ENCODE measurements at regions not wholly inside any gene's neighbourhood (a gene's known extent, or its start where the extent isn't known, plus 50 kb on each side); places are given as distances from the start of the nearest gene placed in this dataset.
"Not testable (repeated sequence)": the region's sequence is repeated elsewhere in the genome, so short reads cannot be mapped to it uniquely, and the experiment has no call there.

DNA sequence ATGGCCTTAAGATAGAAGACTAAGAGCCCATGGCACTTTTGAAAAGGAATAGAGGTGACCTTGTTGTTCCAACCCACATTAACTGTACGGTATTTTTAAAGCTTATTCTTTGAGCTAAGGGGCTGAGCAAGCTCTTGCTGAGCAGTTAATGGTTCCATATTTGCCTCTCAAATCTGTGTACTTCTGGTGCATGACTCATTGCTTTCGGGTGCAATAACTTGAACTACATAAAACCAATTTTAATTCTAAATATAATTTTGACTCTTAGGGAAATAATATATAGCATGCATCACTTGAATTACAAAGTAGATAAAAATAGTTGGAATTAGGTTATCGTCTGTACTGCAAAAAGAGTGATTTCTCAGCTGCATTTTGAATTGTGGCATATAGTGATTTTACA, 348.1 kb upstream of the CITED2 start:
- intact Hi-C loops (cut with DNase I) = no loop called here

DNA sequence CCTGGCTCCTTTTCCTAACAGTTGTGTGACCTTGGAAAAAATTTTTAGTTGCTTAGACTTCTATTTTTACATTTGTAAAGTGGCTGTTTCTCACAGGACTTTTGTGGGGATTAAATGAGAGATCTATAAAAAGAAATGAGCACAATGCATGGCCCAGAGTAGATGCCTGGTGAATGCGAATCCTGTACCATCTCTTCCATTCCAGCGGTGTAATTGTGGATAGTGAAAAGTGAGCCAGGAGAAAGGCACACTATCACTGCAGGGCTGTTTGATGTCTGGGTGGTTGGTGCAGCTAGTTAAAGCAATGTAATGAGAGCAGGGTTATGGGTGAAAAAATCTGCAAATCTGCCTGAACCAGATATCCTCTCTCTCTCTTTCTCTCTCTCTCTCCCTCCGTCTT, 347.5 kb upstream of the CITED2 start:
- intact Hi-C loops (cut with DNase I) = no loop called here
- DNase-seq = no peak

More for the DNA sequence above, 348.1 kb upstream of the CITED2 start:
- peak in 2 of 42 donors; percentile 15 to 33 for DNase-seq

DNA sequence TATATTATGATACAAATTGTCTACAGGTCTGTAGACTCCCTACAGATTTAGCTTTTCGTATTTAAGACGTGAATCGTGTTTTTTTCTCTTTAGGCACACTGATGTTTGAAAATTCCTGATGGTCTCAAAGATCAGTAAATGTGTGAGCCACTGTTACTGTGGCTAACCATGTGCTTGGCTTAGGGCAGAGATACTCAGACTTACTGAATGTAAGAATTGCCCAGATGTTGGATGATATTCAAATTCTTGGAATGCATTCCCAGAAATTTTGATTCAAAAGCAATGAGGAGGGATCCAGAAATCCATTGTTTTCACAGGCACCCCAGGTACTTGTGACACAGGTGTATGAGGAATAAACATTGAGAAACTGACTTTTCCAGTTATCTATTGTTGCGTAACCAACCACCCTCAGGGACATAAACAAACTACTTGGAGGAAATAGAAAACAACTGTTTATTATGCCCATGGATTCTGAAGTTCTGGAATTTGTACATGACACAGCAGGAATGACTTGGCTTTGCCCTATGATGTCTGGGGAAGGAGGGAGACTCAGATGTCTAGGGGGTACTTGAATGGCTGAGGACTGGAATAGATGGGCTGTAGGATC, 339.6 kb upstream of the CITED2 start:
- DNase-seq = no peak
- intact Hi-C loops (cut with DNase I) = no loop called here

DNA sequence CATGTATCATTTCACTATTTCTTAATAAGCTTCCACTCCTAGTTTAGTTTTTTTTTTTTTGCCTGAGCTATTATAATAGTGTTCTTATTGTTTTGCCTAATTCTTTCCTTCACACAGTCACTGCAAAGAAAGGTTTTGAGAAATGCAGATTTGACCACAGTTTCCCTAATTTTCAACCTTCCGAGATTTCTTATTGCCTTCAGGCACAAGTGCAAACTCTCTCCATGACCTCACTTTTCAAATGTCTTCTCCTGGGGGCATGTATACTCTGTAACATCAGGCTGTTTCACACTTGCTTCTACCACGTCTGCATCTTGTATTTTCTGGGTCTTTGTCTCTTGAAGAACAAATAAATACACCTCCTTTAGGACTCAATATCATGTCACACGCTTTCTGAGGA, 339.0 kb upstream of the CITED2 start:
- DNase-seq = no peak
- intact Hi-C loops (cut with DNase I) = no loop called here

DNA sequence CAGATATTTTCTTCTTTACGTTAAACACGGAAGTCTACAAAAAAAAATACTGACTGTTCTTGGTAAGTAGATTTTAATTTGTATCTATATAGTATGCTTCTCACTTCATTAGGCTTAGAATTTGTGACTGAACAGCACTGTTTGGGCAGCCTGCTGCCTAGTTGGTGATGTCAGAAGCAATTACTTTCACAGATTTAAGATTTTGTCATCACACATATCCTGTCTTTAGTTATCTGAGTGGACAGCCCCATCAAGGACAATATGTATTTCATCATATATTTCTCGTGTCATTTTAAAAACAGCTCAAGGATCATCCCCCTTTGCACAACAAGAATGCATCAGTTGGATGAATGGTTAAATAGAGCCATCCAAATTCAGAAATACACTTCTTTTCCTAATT, 338.4 kb upstream of the CITED2 start:
- DNase-seq = no peak

DNA sequence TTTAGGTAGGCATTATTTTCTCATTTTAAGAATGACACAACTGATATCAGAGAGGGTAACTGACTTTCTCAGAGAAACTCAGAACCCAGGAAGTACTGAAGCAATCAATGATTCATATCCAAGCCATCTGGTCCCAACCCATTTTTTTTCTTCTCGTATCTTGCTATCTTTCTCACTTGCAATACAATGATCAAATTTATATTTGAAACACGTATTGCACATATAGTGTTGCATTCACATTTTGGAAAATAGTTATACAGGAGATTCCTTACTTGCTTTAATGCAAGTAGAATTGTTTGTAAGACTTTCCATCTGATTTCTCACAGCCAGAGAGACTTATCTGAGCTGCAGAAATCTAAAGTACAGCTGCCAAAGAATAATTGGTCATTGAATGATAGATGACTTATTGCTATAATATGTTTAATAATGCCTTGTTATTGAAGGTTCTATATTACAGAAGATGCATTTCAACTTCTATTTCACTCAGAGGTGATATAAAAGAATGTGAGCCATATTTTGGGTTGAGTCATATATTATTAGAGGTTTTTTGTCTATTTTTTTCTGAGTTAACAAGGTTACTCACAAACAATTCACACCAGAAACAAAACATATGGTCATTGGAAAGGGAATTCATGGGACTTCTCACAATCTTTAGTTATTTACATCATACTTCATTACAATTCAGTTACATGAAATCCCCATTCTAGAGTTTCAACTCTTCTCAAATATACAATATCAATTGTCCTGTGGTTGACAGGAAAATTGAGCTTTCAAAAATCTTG, 337.5 kb upstream of the CITED2 start:
- no peak for DNase-seq
- intact Hi-C loops (cut with DNase I) = no loop called here

More for the DNA sequence above, 338.4 kb upstream of the CITED2 start:
- intact Hi-C loops (cut with DNase I) = no loop called here

DNA sequence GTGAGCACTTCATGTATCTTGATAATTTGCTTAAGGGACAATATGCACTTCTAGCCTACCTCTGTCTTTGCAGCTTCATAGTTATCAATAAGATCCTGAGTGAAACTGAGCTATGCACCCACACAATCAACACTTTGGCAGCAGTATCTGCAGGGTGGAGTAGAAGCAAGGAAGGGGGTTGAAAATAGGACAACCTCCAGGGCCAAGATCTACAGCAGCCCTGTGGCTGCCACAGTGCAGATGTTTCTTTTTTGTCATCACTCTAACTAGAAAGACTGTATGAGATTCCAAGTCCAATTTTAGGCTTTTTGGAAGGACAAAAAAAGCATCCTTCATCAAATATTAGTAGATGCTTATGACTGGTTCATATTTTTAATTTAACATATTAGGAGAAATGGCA, 336.1 kb upstream of the CITED2 start:
- intact Hi-C loops (cut with DNase I) = no loop called here
- DNase-seq = no peak

DNA sequence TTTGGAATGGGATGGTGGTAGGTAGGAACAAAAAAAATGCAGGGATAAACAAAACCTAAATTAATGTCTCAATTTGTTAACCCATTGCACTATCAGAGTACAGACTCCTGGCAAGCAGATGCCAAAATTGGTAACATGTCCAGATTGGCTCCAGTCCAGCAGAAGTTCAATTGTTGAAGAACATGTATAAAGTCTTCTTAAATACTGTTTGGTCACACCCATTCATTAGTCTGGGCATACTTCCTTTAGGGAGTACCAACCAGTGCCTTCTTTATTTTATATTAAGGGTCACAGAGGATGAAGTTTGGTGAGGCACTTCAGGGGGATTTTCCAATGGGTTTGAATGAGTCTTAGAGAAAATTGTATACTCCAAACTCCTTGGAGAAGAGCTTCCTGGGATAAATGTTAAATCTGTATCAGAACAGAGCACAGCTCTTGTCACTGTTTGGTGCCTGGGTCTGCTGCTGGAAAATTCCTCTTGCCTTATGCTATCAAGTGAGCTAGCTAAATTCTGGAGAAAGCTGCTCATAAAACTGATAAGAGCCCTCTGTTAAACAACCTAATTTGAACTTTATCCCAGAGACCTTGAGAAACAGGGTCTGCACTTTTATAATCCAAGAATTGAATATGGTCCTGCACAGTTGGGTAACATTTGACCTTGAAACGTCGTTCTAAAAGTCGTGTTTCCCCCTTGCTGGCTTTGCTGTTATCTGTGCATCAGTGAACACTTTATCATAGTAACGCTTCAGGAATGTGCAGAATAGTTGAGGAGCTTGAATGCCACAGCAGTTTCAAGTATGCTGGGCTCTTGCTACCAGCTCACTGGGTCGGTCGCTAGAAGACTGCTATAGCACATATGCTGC, 334.1 kb upstream of the CITED2 start:
- no peak for DNase-seq
- intact Hi-C loops (cut with DNase I) = no loop called here

DNA sequence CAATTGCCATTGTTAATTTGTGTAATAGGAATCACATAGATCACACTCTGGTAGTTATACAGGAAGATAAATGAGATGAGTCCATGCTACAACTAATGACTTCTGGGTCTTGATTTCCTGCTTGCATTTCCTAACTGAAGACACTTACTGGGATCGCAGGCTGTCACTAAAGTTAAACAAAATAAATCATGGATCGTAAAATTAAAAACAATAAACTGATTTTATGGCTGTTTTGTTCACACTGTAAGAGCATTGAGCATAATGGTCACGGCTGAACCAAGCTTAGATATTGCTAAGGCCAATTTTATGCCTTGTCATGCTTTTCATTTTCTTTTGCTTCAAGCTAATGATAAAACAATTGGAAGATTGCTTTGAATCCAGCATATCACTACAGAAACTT, 332.5 kb upstream of the CITED2 start:
- intact Hi-C loops (cut with DNase I) = no loop called here
- DNase-seq = no peak

DNA sequence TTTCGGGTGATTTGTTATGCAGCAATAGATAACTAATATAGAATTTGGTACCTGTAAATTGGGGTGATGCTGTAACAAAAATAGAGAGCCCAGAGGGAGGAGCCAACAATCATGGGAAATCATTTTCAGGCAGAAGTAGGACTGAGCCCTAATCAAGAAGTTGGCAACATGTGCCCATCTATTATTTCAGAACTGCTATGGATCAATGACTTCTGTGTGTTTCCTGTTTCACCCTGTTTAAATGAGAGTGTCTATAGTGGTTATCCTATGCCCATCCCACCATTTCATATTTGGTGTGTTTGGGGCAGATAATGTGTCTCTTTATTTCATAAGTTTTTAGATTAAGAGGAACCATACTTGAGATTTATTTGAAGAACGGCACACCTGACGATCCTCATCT, 330.8 kb upstream of the CITED2 start:
- DNase-seq = no peak
- intact Hi-C loops (cut with DNase I) = no loop called here

DNA sequence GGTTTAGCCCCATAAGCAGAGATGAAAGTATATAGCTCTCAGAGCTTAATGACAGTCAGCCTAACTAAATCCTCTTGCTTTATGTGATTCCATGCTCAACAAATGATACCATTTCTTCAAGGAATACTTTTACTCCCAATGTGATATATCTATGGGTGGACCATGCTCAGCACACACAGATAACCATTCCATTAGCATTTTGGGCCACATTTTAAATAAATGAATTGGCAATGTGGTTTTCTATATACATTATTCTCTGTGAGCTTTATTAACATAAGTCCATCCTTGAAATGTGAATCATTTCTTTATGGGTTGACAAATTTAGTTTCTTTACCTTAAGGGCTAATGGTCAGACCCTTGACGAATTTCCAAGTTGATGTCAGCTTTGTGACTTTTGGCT, 329.3 kb upstream of the CITED2 start:
- intact Hi-C loops (cut with DNase I) = no loop called here
- DNase-seq = no peak

DNA sequence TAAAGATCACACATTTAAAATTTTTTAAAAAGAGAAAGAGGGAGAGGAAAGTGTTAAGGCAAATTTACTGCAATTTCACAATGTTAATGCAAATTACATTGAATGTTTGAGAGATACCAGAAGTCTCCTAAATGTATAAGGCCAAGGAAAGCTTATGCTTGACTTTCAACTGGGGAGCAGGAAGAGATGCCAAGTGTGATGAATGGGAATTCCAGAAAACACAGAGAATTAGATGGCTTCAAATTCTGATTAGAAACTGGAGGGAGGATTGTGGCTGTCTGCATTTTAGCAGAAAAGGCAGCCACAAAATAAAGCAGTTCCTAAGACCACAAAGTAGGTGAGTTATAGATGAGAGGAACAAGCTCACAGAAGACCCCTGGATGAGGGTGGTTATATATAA, 328.3 kb upstream of the CITED2 start:
- intact Hi-C loops (cut with DNase I) = no loop called here
- no peak for DNase-seq

DNA sequence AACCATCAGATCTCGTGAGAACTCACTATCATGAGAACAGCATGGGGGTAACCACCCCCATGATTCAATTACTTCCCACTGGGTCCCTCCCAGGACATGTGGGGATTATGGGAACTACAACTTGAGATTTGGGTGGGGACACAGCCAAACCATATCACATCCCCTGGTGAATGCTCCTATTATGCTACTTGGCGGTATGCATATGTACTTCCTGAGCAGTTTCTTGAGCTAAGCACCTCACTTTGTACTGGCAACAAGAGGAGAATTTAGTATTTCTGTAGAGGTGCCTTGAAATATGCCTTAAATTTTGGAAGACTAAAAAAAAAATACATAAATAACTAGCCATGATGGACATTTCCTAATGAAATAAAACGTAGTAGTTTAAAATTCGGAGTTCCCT, 327.2 kb upstream of the CITED2 start:
- intact Hi-C loops (cut with DNase I) = no loop called here
- no peak for DNase-seq

DNA sequence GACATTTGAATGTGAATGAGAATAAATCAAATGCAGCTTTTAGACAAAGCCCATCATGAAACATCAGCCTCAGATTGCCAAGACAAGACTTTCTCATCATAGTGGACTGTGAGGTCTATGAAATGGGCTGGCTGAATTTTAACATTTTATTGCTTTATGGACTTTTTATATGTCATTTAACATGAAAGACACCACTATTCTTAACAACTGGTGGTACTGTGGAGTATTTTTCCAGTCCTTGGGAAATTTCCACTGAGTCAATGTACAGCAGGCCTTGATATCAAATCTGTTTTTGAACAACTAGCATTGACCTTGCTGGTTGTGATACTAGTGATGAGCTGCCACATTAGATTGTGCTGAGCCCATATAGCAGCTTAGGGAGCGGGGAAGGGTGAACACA, 326.6 kb upstream of the CITED2 start:
- intact Hi-C loops (cut with DNase I) = no loop called here
- no peak for DNase-seq

DNA sequence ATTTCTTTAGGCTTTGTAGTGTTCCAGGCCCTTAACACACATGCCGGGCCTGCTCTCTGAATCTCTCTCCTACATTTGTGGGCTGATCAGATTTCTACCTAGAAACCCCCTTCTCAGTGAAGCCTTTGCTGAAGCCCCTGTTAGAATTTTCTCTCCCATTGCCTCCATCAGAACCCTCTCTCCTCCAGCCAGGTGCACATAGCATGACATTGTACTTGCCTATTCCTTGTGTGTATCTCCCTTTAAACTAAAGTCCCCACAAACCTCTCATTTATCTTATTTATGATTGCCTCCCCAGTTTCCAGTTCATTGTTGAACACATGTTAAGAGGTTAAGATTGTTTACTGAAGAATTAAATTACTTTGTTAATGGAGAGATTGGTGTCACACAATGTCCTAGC, 325.5 kb upstream of the CITED2 start:
- DNase-seq = no peak
- intact Hi-C loops (cut with DNase I) = no loop called here

DNA sequence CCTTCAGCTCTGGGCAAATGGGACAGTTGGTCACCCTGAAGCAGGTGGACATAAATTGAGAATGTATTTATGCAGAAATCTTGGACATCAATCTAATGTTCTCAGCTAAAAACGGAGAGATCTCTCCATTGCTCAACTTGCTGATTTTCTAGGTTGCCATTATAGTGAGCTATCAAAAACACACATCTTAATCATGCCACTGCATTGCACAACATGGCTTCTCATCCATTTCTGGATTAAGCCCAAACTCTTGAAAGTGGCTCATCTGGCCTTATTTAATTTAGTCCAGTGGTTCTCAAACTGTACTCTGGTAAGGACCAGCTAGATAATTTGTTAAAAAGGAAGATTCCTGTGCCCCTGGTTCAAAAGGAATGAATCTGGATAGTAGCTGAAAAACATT, 324.9 kb upstream of the CITED2 start:
- intact Hi-C loops (cut with DNase I) = no loop called here
- no peak for DNase-seq

DNA sequence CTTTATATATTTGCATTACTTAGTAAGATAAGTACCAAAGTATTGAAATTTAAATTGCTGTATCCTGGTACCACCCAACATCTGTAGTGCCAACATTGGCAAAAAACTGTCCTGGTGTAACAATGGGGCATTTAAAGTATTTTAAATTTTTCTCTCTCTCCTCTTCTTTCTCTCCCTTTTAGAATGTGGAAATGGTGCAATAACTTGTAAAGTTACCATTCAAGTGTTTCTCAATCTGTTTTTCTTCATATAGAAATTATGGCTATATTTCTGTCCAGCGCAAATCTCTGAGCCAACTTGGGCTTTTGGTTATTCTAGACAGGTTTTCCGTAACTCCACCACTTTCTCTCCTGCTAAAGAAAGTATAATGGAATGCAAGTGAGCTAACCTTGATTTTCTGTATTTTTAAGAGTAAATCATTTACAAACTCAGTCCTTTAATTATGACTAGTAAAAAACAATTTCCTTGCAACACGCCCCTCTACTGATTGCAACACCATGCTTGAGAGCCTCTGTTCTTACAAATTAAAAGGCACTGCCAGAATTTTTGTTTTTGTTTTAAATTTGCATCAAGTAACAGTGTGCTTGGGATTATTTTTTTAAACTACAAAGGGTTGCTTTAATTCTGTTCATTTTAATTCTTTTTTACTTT, 324.2 kb upstream of the CITED2 start:
- DNase-seq = no peak
- intact Hi-C loops (cut with DNase I) = no loop called here

DNA sequence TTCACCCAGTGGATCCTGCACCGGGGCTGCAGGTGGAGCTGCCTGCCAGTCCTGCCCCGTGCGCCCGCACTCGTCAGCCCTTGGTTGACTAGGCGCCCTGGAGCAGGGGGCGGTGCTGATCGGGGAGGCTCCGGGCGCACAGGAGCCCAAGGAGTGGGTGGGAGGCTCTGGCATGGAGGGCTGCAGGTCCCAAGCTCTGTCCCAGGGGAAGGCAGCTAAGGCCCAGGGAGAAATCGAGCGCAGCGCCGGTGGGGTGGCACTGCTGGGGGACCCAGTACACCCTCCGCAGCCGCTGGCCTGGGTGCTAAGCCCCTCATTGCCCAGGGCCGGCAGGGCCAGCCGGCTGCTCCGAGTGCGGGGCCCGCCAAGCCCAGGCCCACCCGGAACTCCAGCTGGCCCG, 323.4 kb upstream of the CITED2 start:
- DNase-seq; intact Hi-C loops (cut with DNase I): not testable (repeated sequence)

DNA sequence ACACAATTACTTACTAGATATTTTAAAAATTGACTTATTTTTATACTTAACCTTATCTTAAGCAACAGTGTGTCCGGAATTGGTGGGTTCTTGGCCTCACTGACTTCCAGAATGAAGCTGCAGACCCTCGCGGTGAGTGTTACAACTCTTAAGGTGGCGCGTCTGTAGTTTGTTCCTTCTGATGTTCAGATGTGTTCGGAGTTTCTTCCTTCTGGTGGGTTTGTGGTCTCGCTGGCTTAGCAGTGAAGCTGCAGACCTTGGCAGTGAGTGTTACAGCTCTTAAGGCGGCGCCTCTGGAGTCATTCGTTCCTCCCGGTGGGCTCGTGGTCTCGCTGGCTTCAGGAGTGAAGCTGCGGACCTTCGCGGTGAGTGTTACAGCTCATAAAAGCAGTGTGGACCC, 322.5 kb upstream of the CITED2 start:
- DNase-seq; intact Hi-C loops (cut with DNase I): not testable (repeated sequence)

DNA sequence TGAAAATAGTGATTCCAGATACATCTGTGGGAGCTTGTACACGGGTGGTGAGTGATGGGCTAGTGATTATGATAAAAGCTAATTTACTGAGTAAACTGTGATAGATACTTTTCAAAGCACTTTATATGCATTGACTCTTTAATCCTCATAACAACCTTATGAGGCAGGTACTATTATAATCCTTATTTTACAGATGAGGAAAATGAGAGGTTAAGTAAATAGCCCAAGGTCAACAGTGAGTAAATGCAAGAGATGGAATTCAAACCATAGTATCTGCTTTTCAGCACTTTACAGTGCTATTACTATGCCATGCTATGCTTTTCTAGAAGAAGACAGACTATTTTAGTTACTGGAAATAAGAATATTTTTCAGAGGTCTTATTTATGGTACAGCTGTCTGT, 320.9 kb upstream of the CITED2 start:
- no peak for DNase-seq
- intact Hi-C loops (cut with DNase I) = no loop called here

Measured in head of caudate nucleus (tissue), 42 donors.